HG02970 (cell line): ENCODE measurements at regions not wholly inside any gene's neighbourhood (a gene's known extent, or its start where the extent isn't known, plus 50 kb on each side); places are given as distances from the start of the nearest gene placed in this dataset.
"Not testable (repeated sequence)": the region's sequence is repeated elsewhere in the genome, so short reads cannot be mapped to it uniquely, and the experiment has no call there.

Source experiments
- ATAC-seq: cut with Tn5 transposase; IDR thresholded peaks from one replicate; pipeline ENCODE4 v1.9.1; 2021; ENCODE audit warnings: mild to moderate bottlenecking, moderate library complexity, moderate number of reproducible peaks; ENCODE audit not compliant: unreplicated experiment, low FRiP score

DNA sequence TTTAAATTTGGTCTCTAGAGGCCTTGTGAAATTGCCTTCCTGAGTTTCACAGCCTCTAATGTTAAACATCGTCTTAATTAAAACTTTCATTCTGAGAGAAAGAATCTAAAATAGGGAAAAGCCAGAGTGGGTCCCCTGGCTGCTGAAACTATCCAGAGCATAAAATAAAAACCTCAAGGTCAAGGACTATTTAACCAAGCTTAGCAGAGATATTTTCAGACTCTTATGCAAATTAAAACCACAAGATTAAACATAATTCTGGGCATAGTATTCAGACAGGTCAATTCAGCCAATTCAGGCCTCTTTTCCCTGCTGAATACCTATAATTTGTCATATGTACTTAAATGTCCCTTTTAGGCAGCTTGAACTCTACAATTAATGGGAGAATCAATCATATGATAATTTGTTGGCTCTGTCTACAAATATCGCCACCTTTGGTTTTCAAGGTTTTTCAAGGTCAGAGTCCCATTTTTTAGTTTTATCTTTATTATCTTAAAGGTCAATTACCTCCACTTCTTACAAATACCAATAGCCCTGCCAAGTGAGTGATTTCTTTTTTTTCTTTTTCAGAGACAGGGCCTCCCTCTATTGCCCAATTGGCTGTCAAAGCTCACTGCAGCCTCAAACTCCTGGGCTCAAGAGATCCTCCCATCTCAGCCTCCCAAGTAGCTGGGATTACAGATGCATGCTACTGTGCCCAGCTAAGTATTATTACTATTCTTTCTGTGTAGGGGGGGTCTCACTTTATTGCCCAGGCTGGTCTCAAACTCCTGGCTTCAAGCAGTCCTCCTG lies 257.1 kb downstream of the PHLDA1 start:
- no peak for ATAC-seq

DNA sequence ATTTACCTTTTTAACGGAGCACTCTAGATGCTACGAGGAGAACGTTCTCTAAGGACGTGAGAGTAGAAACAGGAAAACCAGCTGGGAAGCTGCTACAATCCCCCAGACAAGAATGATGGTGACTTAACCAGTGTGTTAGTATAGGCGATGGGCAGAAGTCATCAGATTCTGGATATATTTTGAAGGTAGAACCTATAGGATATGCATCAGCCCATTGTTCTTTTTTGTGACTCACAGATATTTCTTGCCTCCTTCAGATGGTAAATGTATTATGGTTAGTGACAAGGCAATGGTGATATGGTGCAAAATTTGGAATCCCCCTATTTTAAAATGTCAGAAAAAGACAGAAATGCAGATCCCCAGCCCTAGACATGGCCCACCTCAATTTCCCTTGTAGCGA lies 258.2 kb downstream of the PHLDA1 start:
- no peak for ATAC-seq

DNA sequence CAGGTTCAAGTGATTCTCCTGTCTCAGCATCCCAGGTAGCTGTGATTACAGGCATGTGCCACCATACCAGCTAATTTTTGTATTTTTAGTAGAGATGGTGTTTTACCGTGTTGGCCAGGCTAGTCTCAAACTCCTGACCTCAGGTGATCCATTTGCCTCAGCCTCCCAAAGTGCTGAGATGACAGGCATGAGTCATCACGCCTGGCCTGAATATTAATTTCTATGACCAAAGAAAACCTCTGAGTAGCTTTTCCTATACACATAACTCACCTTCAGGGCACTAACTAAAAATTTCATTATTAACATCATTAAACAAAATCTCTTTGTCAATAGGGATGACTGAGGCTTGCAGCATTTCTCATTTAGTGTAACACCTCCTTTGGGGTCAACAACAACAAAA lies 259.6 kb upstream of the KRR1 start:
- ATAC-seq, result no peak

DNA sequence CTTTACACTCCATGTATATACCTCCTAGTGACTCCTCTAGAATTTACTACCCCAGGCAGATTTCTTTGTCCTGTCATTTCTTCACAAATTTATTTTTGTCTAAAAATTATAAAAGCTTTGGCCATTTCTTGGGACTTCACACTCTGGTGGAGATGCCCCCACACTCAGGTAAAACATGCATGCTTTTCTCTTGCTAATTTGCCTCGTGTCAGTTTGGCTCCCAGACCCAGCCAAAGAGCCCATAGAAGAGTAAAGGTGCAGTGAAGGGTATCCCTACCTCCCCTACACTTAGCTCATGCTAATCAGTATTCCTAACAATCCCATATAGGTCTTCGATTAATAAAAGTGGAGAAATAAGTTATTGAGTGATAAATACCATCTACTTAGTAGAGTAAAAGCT lies 256.5 kb upstream of the KRR1 start:
- ATAC-seq, result no peak

DNA sequence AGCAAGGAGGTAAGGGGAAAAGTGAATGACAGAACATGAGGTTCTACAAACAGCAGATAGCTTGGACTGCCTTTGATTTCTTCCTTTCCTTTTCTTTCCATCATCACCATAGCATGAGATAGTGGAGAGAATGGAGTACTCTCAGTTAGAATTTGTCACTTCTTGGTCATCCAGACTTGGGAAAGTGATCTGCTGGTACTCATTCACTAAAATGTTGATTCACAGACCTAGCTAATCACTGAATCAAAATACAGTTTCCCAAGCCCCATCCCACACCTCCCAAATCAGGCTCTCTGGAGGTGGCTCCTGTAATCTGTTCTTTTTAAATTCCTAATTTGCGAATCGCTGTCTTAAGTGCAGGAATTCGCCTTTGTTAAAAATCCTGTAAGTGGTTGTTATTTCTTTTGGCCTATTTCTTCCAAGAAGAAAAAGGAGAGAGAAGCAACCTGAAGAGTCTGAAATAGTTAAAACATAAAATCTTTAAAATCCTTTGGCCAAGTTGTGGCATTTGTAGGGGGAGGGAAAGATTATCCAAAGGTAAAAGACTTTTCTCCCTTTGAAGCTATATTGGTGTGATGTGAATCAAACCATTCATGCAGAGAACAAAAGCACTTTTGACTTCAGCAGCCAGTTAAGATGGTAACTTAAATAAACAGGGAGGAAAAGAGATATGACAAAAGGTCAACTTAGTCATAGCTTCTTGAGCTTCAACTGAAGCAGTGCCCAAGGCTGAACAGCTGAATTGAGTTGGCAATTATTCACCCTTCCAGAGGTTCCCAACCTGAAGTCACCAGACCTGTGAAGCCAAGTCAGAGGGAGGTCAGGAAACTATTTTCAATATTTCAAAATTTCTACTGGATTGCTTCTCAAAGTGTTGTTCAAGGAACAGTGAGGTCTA lies 255.1 kb upstream of the KRR1 start:
- ATAC-seq, result no peak

DNA sequence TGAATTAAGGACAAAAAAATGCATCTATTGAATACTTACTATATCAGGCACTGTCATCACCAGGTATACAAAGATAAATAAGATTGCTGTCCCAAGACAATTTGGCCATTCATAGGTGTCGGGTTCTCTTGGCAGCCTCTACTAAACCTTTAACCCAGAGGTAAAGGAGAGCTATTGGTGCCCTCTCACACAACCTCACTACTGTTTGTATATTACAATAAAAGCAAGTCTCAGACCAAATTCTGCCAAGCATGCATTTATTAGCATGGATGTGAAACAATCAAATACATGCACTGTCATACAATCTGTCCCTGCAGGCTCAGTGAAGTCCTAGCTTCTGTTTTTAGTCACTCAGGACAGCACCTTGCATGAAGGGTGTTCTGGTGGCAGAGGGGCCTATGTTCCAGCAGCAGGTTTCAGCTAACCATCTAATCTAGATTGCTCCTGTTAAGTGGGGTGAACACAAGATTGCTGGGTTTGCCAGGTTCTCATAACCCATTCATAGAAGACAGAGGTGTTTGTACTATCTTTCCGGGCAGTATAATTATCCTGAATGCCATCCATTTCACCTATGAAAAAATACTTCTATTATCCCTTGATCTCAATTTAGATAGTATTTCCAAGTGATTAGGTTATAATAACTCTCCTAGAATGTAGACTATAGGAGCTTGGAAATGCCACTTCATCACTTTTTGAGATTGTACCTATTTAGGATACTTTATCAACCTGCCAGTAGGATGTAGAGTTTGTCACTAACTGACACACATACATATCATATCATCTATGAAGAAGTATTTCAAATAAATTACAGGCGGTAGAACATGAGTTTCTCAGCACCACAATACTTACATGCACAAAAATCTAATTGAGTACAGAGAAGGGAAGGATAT lies 254.0 kb upstream of the KRR1 start:
- ATAC-seq, result no peak

DNA sequence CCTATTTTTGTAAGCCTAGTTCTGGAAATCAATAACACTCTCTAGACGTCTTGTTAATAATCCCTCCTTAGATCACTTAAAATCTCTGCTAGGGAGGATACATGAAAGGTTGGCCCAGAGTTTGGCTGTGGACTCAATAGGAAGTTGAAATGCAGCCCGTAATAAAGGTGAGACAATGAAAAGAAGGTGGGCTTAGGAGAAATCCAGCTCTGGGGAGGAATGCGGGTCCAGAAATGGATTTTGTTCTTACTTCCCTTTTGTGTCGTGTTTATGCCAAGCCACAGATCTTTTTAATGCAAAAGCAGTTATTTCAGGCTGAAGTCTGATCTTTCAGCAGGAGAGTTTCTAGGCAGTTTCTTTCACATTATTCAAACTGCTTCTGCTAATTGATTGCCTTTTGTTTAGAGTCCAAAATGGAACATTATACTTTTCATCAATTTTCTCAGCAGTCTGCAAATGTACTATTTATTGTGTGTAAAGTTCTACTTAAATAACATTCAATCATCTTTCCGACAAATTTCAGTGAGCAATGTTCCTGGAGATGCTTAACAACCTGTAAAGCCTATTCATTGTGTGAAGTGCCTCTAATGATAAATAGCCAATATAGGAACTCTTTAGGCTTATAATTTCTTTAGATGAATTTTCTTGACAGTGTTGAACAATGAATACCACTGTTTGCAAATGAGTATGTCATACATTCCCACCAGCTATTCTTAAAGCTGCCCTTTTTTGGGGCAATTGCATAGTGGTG lies 252.9 kb upstream of the KRR1 start:
- no peak for ATAC-seq

DNA sequence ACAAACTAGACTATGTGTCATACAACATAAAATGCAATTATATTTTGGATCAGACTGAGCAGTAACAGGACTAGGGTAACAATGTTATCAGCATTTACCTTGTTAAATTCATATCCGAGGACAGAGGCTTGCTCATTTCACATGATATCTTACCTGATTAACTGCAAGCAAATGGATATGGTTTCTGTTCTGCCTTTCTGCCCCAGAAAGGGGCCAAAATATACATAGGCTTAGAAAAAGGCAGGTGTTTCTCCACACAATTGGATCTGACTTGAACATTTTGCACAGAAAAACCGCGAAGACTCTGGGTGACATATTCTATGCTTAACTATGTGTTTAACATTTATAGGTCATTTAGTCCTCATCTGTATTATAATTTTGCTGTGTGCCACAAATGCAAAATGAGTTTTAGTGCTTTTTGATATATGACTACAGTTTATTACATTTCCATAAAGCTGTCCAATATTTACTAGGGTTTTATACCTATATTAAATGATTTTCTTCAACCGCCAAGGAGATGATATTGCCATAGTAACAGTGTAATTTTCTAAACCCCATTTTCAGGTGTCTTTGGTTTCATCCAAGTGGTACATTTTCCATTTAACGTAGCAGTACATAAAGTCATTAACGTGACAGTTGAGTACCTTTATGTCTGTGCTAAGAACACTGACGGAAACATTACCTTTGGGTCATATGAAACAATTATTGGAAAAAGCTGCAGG lies 249.3 kb upstream of the KRR1 start:
- ATAC-seq, result no peak

DNA sequence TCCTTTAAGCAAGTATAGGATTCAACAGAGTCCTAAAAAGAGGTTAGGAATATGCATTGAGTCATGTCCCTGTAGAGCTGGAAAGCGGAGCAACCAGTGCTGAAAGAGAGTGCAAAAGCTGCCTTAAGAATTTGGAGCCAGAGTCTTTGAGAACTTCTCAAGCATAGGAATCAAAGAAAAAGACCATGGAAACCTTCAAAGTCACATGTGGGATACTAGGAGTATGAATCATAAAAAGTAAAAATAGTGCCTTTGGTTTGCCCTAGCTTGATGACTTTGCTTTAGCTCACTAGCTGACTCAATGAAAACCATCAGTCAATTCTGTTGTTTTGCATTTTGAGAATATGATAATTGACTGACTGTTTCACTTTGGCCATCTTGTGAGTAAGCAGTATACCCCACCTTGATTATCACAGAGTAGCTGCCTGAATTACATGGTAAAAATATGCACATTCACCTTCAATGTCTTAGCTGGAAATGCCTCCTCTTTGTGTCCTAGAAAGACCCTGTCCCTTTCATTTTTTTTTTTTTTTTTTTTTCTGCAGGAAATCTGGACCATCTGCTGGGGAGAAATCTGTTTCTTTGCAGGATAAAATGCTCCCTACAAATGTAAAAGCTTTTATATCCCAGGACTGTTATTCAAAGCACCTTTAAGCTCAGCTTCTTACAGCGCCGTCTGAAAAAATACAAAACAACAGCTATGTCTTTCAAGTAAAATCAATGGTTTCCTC lies 248.6 kb upstream of the KRR1 start:
- ATAC-seq, result no peak

DNA sequence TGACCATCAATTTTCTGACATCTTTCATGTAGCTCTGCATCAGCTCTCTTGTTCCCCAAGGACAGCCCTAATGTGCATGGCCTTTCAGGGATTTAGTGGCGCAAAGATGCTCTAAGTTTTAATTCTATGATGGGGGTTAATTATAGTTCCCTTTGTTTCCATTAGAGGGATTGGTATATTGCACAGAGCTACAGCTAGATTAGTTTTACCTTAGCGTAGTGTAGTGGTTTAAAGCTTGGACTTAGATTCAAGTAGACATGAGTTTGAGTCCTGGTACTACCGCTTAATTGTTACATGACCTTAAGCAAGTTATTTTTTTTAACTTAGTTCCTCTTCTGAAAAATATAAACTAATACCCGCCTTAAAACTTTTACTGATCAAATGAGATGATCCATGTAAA lies 247.8 kb upstream of the KRR1 start:
- no peak for ATAC-seq

DNA sequence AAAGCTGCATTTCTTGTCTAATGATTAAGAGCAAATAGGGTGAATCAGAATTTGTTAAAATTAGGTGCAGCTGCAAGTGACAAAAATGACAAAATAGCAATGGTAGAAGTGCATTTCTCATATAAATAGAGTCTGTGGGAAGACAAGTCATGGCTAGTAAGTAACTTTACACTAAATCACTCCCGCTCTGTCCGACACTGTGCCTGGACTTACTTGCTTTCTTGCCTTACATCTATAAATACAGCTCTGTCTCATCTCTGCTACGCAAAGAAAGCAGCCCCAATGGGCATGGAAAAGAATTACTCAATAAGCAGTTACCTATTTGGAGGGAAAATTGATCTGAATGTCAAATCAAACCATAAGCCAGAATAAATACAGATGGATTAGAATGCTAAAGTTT lies 245.4 kb upstream of the KRR1 start:
- ATAC-seq, result no peak

DNA sequence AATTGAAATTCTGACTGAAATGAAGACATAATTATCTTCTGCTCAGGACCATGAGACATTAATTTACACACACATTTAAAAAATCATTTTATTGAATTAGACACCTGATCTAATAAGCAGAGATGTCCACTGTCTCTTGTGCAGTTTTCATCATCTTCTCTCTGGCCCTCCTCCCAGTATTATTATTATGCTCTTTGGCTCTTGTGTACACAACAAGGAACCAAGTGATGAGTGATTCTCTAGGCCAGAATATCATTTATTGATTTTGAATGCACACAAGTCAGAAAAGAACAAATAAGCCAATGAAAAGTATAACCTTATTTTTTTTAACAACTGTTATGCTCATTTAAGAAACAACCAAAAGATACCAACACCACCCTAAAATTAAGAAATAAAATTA lies 244.7 kb upstream of the KRR1 start:
- no peak for ATAC-seq

DNA sequence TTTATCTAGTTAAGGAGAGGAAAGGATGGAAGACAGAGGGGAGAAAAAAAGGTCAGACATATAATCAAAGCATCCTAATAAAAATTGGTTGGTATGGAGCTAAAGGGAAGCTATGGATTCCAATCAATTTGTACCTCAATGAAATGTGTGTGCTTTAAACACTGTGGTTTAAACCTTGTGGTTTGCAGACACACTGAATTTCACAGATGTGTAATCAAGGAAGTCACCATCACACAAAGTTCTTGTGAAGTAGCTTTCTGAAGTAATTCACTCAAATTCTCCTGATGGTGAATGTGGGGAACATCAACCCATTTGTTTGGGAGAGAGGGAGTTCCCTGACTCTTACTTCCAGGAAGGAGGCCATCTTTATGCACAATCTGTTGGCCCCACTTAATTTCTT lies 243.3 kb upstream of the KRR1 start:
- ATAC-seq, result no peak

DNA sequence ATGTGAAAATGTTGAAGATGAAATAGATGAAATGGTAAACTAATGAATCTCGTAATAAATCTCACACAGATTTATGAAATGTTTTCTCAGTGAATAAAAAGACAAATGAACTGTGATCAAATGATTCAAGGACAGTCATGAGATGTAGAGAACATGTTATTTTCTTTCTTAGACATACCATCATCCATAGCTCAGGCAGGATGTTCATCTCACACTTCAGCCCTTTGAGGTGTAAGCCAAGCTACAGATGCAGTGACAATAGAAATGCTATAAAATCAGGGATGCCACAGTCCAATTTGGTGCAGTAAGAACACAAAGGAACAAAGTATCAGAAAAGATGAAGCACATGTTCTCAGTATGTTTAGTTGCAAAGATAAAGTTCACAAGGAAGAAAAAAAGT lies 242.7 kb upstream of the KRR1 start:
- no peak for ATAC-seq

DNA sequence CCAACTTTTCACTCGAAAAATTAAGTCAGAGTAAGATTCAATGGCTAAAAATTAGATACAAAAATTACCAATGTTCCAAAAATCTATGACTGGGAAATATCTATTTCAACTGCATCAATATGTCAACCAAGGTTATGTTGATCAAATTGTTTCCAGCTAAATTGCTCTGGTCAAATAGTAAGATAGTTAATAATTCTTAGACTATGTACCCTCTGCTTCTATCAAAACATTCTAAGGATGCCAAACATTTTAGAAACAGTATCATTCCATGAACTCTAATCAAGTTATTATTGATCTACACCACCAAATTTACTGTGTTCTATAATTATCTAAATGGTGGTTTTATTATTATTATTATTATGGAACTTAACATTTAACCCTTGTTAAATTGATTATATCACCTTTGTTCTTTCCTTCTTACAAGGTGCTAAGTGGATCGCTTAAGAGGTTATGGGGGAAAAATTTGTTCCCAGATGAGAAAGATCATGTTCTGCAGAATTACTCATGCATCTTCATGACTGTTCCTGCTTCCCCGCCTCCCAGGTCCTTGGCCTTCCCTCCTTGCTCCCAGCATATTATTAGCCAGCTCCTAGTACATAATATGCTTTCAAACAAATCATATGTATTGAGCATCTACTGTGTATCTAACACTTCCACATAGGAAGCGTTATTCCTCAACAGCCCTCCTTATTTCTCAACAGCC lies 240.5 kb upstream of the KRR1 start:
- no peak for ATAC-seq

DNA sequence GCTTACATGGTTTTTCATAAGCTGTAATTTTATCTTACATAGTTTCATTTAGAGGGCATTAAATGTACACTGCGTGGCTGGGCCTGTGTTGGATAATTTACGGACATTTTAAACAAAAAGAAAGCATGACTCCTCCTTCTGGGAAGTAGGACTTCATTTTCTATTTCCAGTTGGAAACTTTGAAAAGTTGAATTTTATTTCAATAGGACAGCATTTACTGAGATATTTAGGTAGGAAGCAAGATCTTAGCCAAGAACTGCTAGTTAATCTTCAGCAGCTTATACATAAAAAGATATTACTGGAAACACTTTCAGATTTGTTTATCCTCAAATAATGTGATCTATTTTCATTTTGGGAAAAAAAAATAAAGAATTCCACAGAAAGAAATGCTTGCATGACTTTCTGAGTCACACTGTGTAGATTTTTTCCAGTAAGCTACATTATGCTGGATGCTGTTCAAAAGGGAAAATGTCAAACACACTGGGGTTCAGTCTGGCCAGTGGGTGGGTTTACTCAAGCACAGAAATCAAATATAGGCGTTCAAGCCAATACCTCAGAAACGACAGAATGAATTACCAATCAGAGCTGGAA lies 239.4 kb upstream of the KRR1 start:
- no peak for ATAC-seq

DNA sequence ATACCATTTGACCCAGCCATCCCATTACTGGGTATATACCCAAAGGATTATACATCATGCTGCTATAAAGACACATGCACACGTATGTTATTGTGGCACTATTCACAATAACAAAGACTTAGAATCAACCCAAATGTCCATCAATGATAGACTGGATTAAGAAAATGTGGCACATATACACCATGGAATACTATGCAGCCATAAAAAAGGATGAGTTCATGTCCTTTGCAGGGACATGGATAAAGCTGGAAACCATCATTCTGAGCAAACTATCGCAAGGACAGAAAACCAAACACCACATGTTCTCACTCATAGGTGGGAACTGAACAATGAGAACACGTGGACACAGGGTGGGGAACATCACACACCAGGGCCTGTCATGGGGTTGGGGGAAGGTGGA lies 237.6 kb upstream of the KRR1 start:
- not testable (repeated sequence) for ATAC-seq

DNA sequence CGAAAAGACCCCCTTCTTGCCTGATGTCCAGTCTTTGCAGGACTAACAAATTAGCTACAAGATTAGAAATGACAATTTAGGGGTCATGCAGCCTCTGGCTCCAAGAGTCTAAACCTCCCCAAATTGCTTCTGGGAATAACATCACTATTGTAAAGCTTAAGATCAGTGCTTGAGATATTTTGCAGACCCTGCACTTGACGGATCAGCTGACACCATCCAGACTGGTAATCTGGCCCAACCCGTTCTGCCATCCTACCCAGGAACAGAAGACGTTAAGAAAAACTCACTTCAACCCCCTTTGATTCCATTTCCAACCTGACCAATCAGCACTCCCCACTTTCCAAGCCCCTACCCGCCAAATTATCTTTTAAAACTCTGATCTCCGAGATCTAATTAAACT lies 236.7 kb upstream of the KRR1 start:
- ATAC-seq, result no peak
